WI38 (cell line): ENCODE measurements at regions not wholly inside any gene's neighbourhood (a gene's known extent, or its start where the extent isn't known, plus 50 kb on each side); places are given as distances from the start of the nearest gene placed in this dataset.

Source experiments
- H3K4me3 ChIP-seq: 2 replicates; pipeline ENCODE4 v1.5.1; 2011; ENCODE audit warnings: low read depth, mild to moderate bottlenecking, control low read depth, low read length
- TF ChIP-seq, protein P1 (sequence below): IDR thresholded peaks from 2 replicates; pipeline ENCODE4 v1.5.1; 2012; ENCODE audit warnings: low read depth, mild to moderate bottlenecking, control low read depth, low read length

DNA sequence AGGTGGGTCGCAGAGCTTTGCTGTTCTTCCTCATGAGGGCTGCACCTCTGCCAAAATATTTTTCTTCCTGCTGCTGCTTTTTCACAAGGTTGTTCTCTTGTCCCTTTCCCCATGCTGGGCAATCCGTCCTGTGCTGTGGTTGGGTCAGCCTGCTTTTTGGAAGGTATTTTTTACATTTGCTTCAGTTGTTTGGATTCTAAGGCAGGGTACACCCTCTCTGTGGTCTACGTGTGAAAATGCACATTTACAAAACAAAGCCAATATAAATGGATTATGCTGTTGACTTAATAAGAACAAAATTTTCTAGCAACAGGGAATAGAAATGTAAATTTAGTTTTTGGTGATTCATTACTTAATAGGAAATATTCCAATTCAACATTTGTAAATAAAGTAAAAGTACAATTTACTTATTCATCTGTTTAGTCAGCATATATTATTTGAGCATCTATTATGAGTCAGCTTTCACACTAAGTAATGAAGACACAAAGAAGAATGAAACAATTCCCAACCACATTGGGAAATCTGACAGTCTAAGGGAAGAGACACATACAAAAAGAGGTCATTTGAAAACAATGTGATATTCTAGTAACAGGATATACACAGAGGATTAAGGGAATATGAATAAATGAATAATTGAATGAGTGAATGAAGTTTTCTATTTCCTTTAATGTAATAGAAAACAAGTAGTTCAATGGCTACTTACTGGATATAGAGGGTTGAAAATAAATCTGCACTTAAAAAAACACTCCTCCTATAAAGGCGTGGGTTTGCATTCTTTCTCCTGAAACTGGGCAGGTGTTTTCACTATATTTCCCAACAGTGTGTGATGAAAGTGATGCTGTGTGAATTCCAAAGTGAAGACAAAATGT lies 94.6 kb upstream of the PRICKLE1 start:
- TF ChIP-seq, protein P1, sequence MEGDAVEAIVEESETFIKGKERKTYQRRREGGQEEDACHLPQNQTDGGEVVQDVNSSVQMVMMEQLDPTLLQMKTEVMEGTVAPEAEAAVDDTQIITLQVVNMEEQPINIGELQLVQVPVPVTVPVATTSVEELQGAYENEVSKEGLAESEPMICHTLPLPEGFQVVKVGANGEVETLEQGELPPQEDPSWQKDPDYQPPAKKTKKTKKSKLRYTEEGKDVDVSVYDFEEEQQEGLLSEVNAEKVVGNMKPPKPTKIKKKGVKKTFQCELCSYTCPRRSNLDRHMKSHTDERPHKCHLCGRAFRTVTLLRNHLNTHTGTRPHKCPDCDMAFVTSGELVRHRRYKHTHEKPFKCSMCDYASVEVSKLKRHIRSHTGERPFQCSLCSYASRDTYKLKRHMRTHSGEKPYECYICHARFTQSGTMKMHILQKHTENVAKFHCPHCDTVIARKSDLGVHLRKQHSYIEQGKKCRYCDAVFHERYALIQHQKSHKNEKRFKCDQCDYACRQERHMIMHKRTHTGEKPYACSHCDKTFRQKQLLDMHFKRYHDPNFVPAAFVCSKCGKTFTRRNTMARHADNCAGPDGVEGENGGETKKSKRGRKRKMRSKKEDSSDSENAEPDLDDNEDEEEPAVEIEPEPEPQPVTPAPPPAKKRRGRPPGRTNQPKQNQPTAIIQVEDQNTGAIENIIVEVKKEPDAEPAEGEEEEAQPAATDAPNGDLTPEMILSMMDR: no peak
- no peak overlapping the region for H3K4me3 ChIP-seq

DNA sequence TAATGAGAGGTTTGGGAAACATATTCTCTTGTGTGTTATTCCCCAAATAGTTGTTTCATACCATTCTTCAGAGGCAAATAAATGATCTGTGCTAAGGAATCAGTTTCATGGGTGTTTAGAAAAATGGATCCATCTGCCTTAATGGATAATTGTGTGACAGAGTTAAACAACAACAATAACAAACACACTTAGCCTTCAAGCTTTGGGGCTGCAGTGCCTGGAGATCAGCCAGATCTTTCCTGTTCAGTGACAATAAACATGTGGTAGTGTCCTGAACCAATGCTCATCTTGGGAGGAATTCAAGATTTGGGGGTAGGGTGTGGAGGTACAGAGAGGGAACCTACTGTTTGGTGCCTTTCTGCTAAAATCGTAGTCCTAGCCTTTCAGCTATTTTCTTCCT lies 93.7 kb upstream of the PRICKLE1 start:
- TF ChIP-seq, protein P1: no peak
- no peak overlapping the region for H3K4me3 ChIP-seq

DNA sequence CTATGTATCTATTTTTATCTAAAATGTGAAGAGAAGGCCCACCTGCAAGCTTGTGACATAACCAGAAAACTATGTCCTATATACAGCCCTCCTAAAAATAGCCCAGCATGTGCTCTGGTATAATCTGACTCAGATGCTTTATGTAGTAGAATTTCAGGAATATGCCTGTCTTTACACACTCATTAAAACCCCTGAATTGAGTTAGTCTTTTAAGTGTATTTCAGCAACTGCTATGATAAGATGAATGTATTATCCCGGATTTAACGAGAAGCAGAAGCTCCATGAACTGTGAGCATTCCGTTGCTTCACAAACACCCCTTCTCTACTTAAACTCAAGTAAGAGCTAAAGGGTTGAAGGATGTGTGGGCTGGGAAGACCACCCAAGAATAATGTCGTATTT lies 89.9 kb upstream of the PRICKLE1 start:
- H3K4me3 ChIP-seq: no peak overlapping the region
- TF ChIP-seq, protein P1: no peak

DNA sequence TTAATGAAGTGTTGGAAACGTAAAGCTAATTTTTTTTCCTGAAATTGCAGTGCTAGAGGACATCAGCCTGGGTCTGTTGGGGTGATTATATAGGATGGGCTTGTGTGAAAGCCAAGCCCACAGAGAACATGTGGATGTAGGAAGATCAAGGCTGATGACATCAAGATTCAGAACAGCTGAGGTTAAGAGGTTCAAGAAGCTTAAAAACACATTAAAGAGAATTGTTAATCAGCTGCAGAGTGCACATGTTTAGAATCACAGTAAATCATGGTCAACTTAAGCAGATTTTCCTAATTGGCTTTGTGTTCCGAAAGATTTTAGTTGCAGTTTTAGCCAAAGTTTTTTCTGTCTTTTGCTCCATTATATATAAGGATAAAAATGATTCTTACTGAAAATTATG lies 87.9 kb upstream of the PRICKLE1 start:
- no peak overlapping the region for H3K4me3 ChIP-seq
- TF ChIP-seq, protein P1: no peak

DNA sequence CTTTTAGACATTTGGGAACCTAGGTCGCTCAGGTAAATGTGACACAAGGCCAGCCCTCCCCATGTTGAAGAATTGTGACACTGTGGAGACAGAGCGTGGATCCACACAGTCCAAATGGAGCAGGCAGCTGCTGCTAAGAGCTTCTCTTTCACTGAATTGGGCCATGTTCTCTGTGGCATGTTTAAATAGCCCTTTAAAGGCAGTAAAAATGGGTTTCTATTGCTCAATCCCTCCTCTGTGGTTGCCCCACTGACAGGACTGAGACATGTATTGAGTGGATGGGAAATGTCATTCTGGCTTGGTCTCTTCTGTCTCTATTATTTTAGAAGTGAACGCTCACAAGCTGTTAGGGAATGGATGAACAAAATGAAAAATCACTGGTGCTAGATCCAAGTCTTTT lies 84.0 kb upstream of the PRICKLE1 start:
- H3K4me3 ChIP-seq: no peak overlapping the region
- TF ChIP-seq, protein P1: no peak

DNA sequence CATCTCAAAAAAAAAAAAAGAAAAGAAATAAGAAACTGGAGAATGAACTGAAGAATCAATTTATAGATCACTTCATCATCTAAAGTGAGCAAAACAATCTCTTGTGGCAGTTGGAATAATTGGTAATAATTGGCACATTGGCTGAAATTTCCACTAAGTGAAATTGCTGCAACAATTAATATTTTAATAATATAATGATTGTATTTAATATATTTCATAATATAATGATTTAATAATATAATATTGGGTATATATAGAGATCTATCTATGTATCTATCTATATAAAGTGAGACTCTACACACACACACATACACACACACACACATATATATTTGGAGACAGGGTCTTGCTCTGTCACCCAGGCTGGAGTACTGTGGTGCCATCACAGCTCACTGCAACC lies 81.2 kb upstream of the PRICKLE1 start:
- no peak overlapping the region for H3K4me3 ChIP-seq
- TF ChIP-seq, protein P1: no peak

DNA sequence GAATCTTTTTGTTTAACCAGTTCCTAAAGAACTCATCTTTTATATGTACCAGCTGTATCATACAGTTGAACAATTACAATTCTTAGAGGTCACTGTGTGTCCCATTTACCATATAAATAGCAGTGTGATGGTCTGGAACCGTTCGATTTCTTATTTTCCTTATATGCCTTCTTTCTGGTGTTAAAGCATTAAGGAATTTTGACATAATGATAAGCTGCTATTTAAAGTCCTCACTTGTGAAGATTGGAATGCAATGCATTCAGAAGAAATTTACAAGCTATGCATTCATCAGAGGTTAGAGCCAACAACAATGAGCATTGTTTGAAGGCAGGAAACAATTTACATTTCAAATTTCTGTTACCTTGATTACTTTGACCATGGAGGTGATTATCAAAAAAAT lies 80.0 kb upstream of the PRICKLE1 start:
- no peak overlapping the region for H3K4me3 ChIP-seq
- TF ChIP-seq, protein P1: no peak
